Right ventricle myocardium superior (tissue), 1 donor: ENCODE measurements at regions not wholly inside any gene's neighbourhood (a gene's known extent, or its start where the extent isn't known, plus 50 kb on each side); places are given as distances from the start of the nearest gene placed in this dataset.

ENCODE experiments used
- ATAC-seq: fragments of 200-7000 bp; cut with Tn5 transposase; one replicate; pipeline ENCODE4 v1.9.1; 2020; ENCODE audit warnings: mild to moderate bottlenecking; ENCODE audit not compliant: poor library complexity
- DNase-seq: peaks from one replicate; pipeline ENCODE4 v3.0.0-alpha.2; 2020
- intact Hi-C: fragments of 100-400 bp; cut with DNase I; formaldehyde crosslinking; loops from one replicate; pipeline ENCODE4 v1.11.2; 2022
- donor health status: DM: no; HTN: yes; CAD: no; lungs with severe emphysema.

- intact Hi-C loops, result no loop called here
- ATAC-seq (no peak), DNase-seq (no peak)
These were observed 130.9 kb upstream of the ARHGAP28 start for GRCh38 chr18:6598657-6599056.

- ATAC-seq (no peak), DNase-seq (no peak)
- intact Hi-C loops, result no loop called here
These were observed 128.8 kb upstream of the ARHGAP28 start for GRCh38 chr18:6600667-6601167.

GRCh38 chr18:6601241-6601640, 128.3 kb upstream of the ARHGAP28 start:
- intact Hi-C loops, result no loop called here
- DNase-seq (no peak), ATAC-seq (no peak)

GRCh38 chr18:6602365-6602764, 127.2 kb upstream of the ARHGAP28 start:
- intact Hi-C loops, result no loop called here
- ATAC-seq, result no peak
- DNase-seq, result no peak

- intact Hi-C loops, result no loop called here
- ATAC-seq (no peak), DNase-seq (no peak)
These were observed 125.0 kb upstream of the ARHGAP28 start for GRCh38 chr18:6604573-6604941.

- ATAC-seq, result no peak
- DNase-seq, result no peak
- intact Hi-C loops, result no loop called here
These were observed 124.2 kb upstream of the ARHGAP28 start for GRCh38 chr18:6605115-6605869.

- intact Hi-C loops, result no loop called here
- DNase-seq (no peak), ATAC-seq (no peak)
These were observed 123.0 kb upstream of the ARHGAP28 start for GRCh38 chr18:6606411-6607085.

- DNase-seq (no peak), ATAC-seq (no peak)
- intact Hi-C loops, result no loop called here
These were observed 122.2 kb upstream of the ARHGAP28 start for GRCh38 chr18:6607343-6607742.

GRCh38 chr18:6609666-6610264, 119.8 kb upstream of the ARHGAP28 start:
- ATAC-seq, result no peak
- DNase-seq, result no peak
- intact Hi-C loops, result no loop called here

GRCh38 chr18:6610466-6610865, 119.0 kb upstream of the ARHGAP28 start:
- ATAC-seq, result peak; percentile 51
- intact Hi-C loops, result no loop called here
- DNase-seq, result no peak

GRCh38 chr18:6613581-6613980, 115.9 kb upstream of the ARHGAP28 start:
- intact Hi-C loops, result no loop called here
- DNase-seq (no peak), ATAC-seq (no peak)

GRCh38 chr18:6614952-6615351, 114.6 kb upstream of the ARHGAP28 start:
- DNase-seq (no peak), ATAC-seq (no peak)
- intact Hi-C loops, result no loop called here

- intact Hi-C loops, result no loop called here
- ATAC-seq, result no peak
- DNase-seq, result no peak
These were observed 112.5 kb upstream of the ARHGAP28 start for GRCh38 chr18:6616981-6617380.

- intact Hi-C loops, result no loop called here
- ATAC-seq, result no peak
- DNase-seq, result no peak
These were observed 108.1 kb upstream of the ARHGAP28 start for GRCh38 chr18:6621437-6621836.

- no peak for ATAC-seq
- no peak for DNase-seq
- intact Hi-C loops, result no loop called here
These were observed 106.2 kb upstream of the ARHGAP28 start for GRCh38 chr18:6623278-6623677.

- ATAC-seq, result peak; percentile 59
- DNase-seq, result no peak
- intact Hi-C loops, result no loop called here
These were observed 105.2 kb upstream of the ARHGAP28 start for GRCh38 chr18:6624271-6624660.

- ATAC-seq (peak; percentile 76), DNase-seq (no peak)
- intact Hi-C loops, result no loop called here
These were observed 104.7 kb upstream of the ARHGAP28 start for GRCh38 chr18:6624661-6625311.

- intact Hi-C loops, result no loop called here
- ATAC-seq, result no peak
- DNase-seq, result no peak
These were observed 104.0 kb upstream of the ARHGAP28 start for GRCh38 chr18:6625481-6625880.

GRCh38 chr18:6626457-6626856, 103.1 kb upstream of the ARHGAP28 start:
- ATAC-seq, result no peak

GRCh38 chr18:6627645-6628044, 101.9 kb upstream of the ARHGAP28 start:
- no peak for DNase-seq
- intact Hi-C loops, result no loop called here
- no peak for ATAC-seq

More at GRCh38 chr18:6626457-6626856, 103.1 kb upstream of the ARHGAP28 start:
- intact Hi-C loops, result no loop called here
- no peak for DNase-seq
